WTC11 (cell line): ENCODE measurements at regions not wholly inside any gene's neighbourhood (a gene's known extent, or its start where the extent isn't known, plus 50 kb on each side); places are given as distances from the start of the nearest gene placed in this dataset.

Experiments
- ATAC-seq: fragments of 200-7000 bp; cut with Tn5 transposase; 2 replicates; pipeline ENCODE4 v1.10.0; 2021; ENCODE audit warnings: mild to moderate bottlenecking, moderate library complexity
- CTCF ChIA-PET: fragments of 300-600 bp; sonication (Branson Sonifier 250); formaldehyde crosslinking; loops from one replicate; lab custom pipeline; 2021; ENCODE audit warnings: antibody characterized with exemption; lab: Charles Lee
- POLR2A ChIA-PET: fragments of 350-600 bp; sonication (Branson Sonifier 250); formaldehyde crosslinking; loops from one replicate; lab custom pipeline; 2021; ENCODE audit warnings: antibody characterized with exemption; lab: Charles Lee
- DNase-seq: peaks from one replicate; pipeline ENCODE4 v3.0.0; 2021; ENCODE audit warnings: low spot score
- H3K27ac Mint-ChIP-seq: 2 replicates; pipeline ENCODE4 v1.8.0; 2021; ENCODE audit warnings: mixed read lengths
- H3K27me3 Mint-ChIP-seq: 2 replicates; pipeline ENCODE4 v1.8.0; 2021; ENCODE audit warnings: low read depth, mild to moderate bottlenecking, moderate library complexity, mixed read lengths
- H3K36me3 Mint-ChIP-seq: 2 replicates; pipeline ENCODE4 v1.8.0; 2021; ENCODE audit warnings: mixed read lengths
- H3K4me1 Mint-ChIP-seq: 2 replicates; pipeline ENCODE4 v1.8.0; 2022; ENCODE audit warnings: mixed read lengths
- H3K4me3 Mint-ChIP-seq: 2 replicates; pipeline ENCODE4 v1.8.0; 2021; ENCODE audit warnings: mild to moderate bottlenecking, moderate library complexity, mixed read lengths
- H3K9me3 Mint-ChIP-seq: 2 replicates; pipeline ENCODE4 v1.8.0; 2021; ENCODE audit warnings: mixed read lengths
- CBFB ChIP-seq: sonication (generic); formaldehyde crosslinking; IDR thresholded peaks from 2 replicates; pipeline ENCODE4 v1.8.1; 2022; ENCODE audit warnings: mild to moderate bottlenecking, low read depth, missing genetic modification reagents
- CREB1 ChIP-seq: sonication (generic); formaldehyde crosslinking; IDR thresholded peaks from 2 replicates; pipeline ENCODE4 v1.8.0; 2023; ENCODE audit warnings: mild to moderate bottlenecking, missing genetic modification reagents
- GABPB1 ChIP-seq: sonication (generic); formaldehyde crosslinking; IDR thresholded peaks from 2 replicates; pipeline ENCODE4 v1.8.1; 2023; ENCODE audit warnings: mild to moderate bottlenecking, missing genetic modification reagents
- HMGA2 ChIP-seq: fragments of 250-450 bp; sonication (Bioruptor Pico); IDR thresholded peaks from 2 replicates; pipeline ENCODE4 v1.4.0; 2021; ENCODE audit warnings: mild to moderate bottlenecking, moderate library complexity
- JAZF1 ChIP-seq: fragments of 250-450 bp; sonication (Bioruptor Pico); IDR thresholded peaks from 2 replicates; pipeline ENCODE4 v1.9.0; 2021; ENCODE audit warnings: moderate library complexity, mild to moderate bottlenecking, inconsistent platforms
- MXD4 ChIP-seq: fragments of 250-450 bp; sonication (Bioruptor Pico); IDR thresholded peaks from 2 replicates; pipeline ENCODE4 v1.8.0; 2021; ENCODE audit warnings: mild to moderate bottlenecking, moderate library complexity, borderline replicate concordance
- MYBL2 ChIP-seq: sonication (generic); formaldehyde crosslinking; IDR thresholded peaks from 2 replicates; pipeline ENCODE4 v1.8.1; 2023; ENCODE audit warnings: mild to moderate bottlenecking, moderate library complexity, missing genetic modification reagents
- NR3C1 ChIP-seq: sonication (generic); formaldehyde crosslinking; conservative IDR thresholded peaks from 2 replicates; pipeline ENCODE4 v1.8.1; 2023; ENCODE audit warnings: low read depth, mild to moderate bottlenecking, missing genetic modification reagents
- SMAD4 ChIP-seq: sonication (generic); formaldehyde crosslinking; IDR thresholded peaks from 2 replicates; pipeline ENCODE4 v1.8.0; 2022; ENCODE audit warnings: mild to moderate bottlenecking, missing genetic modification reagents
- TEAD1 ChIP-seq: sonication (generic); formaldehyde crosslinking; IDR thresholded peaks from 2 replicates; pipeline ENCODE4 v1.8.0; 2022; ENCODE audit warnings: mild to moderate bottlenecking, missing genetic modification reagents
- ZBTB21 ChIP-seq: sonication (generic); formaldehyde crosslinking; IDR thresholded peaks from 2 replicates; pipeline ENCODE4 v1.8.1; 2023; ENCODE audit warnings: mild to moderate bottlenecking, missing genetic modification reagents, borderline replicate concordance
- ZNF671 ChIP-seq: fragments of 250-450 bp; sonication (Bioruptor Pico); IDR thresholded peaks from 2 replicates; pipeline ENCODE4 v1.8.0; 2021; ENCODE audit warnings: mild to moderate bottlenecking
- TF ChIP-seq, protein P1 (sequence below): fragments of 250-450 bp; sonication (Bioruptor Pico); IDR thresholded peaks from 2 replicates; pipeline ENCODE4 v1.9.0; 2021; ENCODE audit warnings: moderate library complexity, mild to moderate bottlenecking, inconsistent platforms, borderline replicate concordance
- TF ChIP-seq, protein P2 (sequence below): sonication (generic); formaldehyde crosslinking; IDR thresholded peaks from 2 replicates; pipeline ENCODE4 v1.8.0; 2023; ENCODE audit warnings: missing genetic modification reagents
- TF ChIP-seq, protein P3 (sequence below): sonication (generic); formaldehyde crosslinking; conservative IDR thresholded peaks from 2 replicates; pipeline ENCODE4 v1.8.1; 2022; ENCODE audit warnings: mild to moderate bottlenecking, missing genetic modification reagents
- TF ChIP-seq, protein P4 (sequence below): fragments of 250-450 bp; sonication (Bioruptor Pico); conservative IDR thresholded peaks from 2 replicates; pipeline ENCODE4 v1.9.0; 2021; ENCODE audit warnings: mild to moderate bottlenecking
- TF ChIP-seq, protein P5 (sequence below): fragments of 250-450 bp; sonication (Bioruptor Pico); IDR thresholded peaks from 2 replicates; pipeline ENCODE4 v1.8.0; 2021; ENCODE audit warnings: mild to moderate bottlenecking
- TF ChIP-seq, protein P6 (sequence below): sonication (generic); formaldehyde crosslinking; IDR thresholded peaks from 2 replicates; pipeline ENCODE4 v1.8.1; 2023; ENCODE audit warnings: mild to moderate bottlenecking, missing genetic modification reagents
- TF ChIP-seq, protein P7 (sequence below): sonication (generic); formaldehyde crosslinking; IDR thresholded peaks from 2 replicates; pipeline ENCODE4 v1.8.0; 2022; ENCODE audit warnings: missing genetic modification reagents
- TF ChIP-seq, protein P8 (sequence below): sonication (generic); formaldehyde crosslinking; IDR thresholded peaks from 2 replicates; pipeline ENCODE4 v1.8.0; 2022; ENCODE audit warnings: mild to moderate bottlenecking, missing genetic modification reagents

DNA sequence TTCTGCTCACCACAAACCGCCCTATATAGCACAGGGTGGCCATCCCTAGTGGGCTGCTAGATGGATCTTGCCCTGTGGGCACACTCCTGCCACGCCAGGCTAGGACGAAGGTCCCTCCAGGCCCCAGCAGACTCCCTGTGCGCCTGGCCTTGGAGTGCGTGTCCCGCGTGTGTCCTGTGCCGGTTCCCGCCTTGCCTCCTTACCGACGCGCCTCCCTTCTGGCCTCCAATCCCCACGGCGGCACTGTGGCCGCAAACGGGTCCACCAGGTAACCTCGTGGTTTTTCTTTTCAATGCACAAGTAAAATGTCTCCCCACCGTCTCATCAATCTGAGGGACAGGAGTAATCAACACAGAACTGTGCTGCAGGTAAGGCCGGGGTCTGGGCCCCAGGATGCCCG, 133.8 kb upstream of the PHACTR3 start:
- no peak overlapping the region for H3K27ac Mint-ChIP-seq
- H3K9me3 Mint-ChIP-seq = peaks cover 13% of the 10 kb centered on the region
- ATAC-seq (no peak), DNase-seq (no peak)
- H3K4me1 Mint-ChIP-seq = peaks cover 17% of the 10 kb centered on the region
- CTCF ChIA-PET = interaction anchor here (2.5 kb wide), 1 partner anchor 25 kb away, joined by 13 read pairs; no protein-coding TSS in a partner anchor
- POLR2A ChIA-PET = no interaction called here
- peaks cover 7% of the 10 kb centered on the region for H3K36me3 Mint-ChIP-seq
- no peak overlapping the region for H3K4me3 Mint-ChIP-seq
- TF ChIP-seq MYBL2 (no peak), ZBTB21 (CRISPR knock-in tag) (no peak), ZNF671 (CRISPR knock-in tag) (no peak), TEAD1 (CRISPR knock-in tag) (no peak), SMAD4 (CRISPR knock-in tag) (no peak), GABPB1 (CRISPR knock-in tag) (no peak), CREB1 (no peak), CBFB (CRISPR knock-in tag) (no peak), JAZF1 (CRISPR knock-in tag) (no peak), NR3C1 (CRISPR knock-in tag) (no peak), MXD4 (CRISPR knock-in tag) (no peak), HMGA2 (CRISPR knock-in tag) (no peak)
- TF ChIP-seq, protein P1, sequence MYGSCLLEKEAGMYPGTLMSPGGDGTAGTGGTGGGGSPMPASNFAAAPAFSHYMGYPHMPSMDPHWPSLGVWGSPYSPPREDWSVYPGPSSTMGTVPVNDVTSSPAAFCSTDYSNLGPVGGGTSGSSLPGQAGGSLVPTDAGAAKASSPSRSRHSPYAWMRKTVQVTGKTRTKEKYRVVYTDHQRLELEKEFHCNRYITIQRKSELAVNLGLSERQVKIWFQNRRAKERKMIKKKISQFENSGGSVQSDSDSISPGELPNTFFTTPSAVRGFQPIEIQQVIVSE (CRISPR knock-in tag) = no peak
- TF ChIP-seq, protein P2, sequence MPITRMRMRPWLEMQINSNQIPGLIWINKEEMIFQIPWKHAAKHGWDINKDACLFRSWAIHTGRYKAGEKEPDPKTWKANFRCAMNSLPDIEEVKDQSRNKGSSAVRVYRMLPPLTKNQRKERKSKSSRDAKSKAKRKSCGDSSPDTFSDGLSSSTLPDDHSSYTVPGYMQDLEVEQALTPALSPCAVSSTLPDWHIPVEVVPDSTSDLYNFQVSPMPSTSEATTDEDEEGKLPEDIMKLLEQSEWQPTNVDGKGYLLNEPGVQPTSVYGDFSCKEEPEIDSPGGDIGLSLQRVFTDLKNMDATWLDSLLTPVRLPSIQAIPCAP (CRISPR knock-in tag) = no peak
- TF ChIP-seq, protein P3, sequence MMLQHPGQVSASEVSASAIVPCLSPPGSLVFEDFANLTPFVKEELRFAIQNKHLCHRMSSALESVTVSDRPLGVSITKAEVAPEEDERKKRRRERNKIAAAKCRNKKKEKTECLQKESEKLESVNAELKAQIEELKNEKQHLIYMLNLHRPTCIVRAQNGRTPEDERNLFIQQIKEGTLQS (CRISPR knock-in tag) = no peak
- TF ChIP-seq, protein P4, sequence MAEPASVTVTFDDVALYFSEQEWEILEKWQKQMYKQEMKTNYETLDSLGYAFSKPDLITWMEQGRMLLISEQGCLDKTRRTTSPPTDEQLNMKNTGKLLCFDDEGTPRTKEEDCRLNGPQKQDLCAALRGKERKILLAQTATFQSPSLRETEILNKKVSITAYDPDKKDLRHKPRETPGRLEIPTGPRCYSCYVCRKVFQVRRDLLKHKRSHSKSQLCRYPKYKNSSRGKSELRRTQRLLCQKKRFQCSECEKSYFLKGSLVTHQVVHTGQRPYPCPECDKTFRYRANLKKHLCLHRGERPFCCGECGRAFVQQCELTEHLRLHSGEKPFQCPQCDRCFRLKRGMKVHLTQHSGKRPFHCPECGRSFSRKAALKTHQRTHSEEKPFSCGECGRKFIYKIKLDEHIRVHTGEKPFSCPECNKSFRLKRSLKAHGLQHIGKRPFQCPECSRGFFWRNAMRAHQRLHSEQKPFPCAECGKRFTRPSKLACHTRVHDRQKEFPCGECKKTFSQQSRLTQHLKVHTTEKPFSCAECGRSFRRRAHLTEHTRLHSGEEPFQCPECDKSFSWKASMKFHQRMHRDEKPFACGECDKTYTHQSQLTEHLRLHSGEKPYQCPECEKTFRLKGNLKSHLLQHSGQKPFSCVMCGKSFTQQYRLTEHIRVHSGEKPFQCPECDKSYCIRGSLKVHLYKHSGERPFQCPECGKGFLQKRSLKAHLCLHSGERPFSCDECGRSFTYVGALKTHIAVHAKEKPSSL = no peak
- TF ChIP-seq, protein P5, sequence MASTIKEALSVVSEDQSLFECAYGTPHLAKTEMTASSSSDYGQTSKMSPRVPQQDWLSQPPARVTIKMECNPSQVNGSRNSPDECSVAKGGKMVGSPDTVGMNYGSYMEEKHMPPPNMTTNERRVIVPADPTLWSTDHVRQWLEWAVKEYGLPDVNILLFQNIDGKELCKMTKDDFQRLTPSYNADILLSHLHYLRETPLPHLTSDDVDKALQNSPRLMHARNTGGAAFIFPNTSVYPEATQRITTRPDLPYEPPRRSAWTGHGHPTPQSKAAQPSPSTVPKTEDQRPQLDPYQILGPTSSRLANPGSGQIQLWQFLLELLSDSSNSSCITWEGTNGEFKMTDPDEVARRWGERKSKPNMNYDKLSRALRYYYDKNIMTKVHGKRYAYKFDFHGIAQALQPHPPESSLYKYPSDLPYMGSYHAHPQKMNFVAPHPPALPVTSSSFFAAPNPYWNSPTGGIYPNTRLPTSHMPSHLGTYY (CRISPR knock-in tag) = no peak
- TF ChIP-seq, protein P6, sequence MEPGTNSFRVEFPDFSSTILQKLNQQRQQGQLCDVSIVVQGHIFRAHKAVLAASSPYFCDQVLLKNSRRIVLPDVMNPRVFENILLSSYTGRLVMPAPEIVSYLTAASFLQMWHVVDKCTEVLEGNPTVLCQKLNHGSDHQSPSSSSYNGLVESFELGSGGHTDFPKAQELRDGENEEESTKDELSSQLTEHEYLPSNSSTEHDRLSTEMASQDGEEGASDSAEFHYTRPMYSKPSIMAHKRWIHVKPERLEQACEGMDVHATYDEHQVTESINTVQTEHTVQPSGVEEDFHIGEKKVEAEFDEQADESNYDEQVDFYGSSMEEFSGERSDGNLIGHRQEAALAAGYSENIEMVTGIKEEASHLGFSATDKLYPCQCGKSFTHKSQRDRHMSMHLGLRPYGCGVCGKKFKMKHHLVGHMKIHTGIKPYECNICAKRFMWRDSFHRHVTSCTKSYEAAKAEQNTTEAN (CRISPR knock-in tag) = no peak
- TF ChIP-seq, protein P7, sequence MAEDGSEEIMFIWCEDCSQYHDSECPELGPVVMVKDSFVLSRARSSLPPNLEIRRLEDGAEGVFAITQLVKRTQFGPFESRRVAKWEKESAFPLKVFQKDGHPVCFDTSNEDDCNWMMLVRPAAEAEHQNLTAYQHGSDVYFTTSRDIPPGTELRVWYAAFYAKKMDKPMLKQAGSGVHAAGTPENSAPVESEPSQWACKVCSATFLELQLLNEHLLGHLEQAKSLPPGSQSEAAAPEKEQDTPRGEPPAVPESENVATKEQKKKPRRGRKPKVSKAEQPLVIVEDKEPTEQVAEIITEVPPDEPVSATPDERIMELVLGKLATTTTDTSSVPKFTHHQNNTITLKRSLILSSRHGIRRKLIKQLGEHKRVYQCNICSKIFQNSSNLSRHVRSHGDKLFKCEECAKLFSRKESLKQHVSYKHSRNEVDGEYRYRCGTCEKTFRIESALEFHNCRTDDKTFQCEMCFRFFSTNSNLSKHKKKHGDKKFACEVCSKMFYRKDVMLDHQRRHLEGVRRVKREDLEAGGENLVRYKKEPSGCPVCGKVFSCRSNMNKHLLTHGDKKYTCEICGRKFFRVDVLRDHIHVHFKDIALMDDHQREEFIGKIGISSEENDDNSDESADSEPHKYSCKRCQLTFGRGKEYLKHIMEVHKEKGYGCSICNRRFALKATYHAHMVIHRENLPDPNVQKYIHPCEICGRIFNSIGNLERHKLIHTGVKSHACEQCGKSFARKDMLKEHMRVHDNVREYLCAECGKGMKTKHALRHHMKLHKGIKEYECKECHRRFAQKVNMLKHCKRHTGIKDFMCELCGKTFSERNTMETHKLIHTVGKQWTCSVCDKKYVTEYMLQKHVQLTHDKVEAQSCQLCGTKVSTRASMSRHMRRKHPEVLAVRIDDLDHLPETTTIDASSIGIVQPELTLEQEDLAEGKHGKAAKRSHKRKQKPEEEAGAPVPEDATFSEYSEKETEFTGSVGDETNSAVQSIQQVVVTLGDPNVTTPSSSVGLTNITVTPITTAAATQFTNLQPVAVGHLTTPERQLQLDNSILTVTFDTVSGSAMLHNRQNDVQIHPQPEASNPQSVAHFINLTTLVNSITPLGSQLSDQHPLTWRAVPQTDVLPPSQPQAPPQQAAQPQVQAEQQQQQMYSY (CRISPR knock-in tag) = no peak
- TF ChIP-seq, protein P8, sequence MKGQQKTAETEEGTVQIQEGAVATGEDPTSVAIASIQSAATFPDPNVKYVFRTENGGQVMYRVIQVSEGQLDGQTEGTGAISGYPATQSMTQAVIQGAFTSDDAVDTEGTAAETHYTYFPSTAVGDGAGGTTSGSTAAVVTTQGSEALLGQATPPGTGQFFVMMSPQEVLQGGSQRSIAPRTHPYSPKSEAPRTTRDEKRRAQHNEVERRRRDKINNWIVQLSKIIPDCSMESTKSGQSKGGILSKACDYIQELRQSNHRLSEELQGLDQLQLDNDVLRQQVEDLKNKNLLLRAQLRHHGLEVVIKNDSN (CRISPR knock-in tag) = no peak
- H3K27me3 Mint-ChIP-seq = peaks cover 7% of the 10 kb centered on the region
